ENCODE measurements at regions not wholly inside any gene's neighbourhood (a gene's known extent, or its start where the extent isn't known, plus 50 kb on each side); places are given as distances from the start of the nearest gene placed in this dataset.

DNA sequence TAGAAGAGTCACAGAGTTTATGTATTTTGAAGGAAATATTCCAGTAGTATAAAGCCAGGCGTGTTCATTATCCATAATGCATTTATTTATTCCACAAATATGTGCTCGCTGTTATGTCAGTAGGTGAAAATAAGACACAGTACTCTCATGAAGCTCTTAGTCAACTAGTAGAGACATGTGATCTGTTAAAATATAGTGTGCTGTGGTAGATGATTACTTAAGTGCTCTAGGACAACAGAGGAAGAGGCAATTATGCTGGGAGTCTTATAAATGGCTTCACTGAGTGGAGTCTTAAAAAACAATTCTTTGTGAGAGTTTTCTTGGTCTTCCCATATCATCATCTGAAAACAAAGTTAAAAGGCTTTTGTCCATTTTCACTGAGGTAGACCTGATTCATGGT lies 457.3 kb downstream of the XIRP2 start:
- ChIA-PET CTCF (ENCODE audit: unreplicated experiment) (no interaction called here), POLR2A (interaction anchor here (0.9 kb wide), 1 partner anchor 43 kb away, joined by 3 read pairs; no protein-coding TSS in a partner anchor)
- TF ChIP-seq, protein P1, sequence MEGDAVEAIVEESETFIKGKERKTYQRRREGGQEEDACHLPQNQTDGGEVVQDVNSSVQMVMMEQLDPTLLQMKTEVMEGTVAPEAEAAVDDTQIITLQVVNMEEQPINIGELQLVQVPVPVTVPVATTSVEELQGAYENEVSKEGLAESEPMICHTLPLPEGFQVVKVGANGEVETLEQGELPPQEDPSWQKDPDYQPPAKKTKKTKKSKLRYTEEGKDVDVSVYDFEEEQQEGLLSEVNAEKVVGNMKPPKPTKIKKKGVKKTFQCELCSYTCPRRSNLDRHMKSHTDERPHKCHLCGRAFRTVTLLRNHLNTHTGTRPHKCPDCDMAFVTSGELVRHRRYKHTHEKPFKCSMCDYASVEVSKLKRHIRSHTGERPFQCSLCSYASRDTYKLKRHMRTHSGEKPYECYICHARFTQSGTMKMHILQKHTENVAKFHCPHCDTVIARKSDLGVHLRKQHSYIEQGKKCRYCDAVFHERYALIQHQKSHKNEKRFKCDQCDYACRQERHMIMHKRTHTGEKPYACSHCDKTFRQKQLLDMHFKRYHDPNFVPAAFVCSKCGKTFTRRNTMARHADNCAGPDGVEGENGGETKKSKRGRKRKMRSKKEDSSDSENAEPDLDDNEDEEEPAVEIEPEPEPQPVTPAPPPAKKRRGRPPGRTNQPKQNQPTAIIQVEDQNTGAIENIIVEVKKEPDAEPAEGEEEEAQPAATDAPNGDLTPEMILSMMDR (conservative IDR thresholded peaks at IDR 0.05; ENCODE audit: low read length): no peak
- no peak for TF ChIP-seq EZH2phosphoT487 (IDR thresholded peaks at IDR 0.05; ENCODE audit: borderline replicate concordance, low read depth, low read length)

DNA sequence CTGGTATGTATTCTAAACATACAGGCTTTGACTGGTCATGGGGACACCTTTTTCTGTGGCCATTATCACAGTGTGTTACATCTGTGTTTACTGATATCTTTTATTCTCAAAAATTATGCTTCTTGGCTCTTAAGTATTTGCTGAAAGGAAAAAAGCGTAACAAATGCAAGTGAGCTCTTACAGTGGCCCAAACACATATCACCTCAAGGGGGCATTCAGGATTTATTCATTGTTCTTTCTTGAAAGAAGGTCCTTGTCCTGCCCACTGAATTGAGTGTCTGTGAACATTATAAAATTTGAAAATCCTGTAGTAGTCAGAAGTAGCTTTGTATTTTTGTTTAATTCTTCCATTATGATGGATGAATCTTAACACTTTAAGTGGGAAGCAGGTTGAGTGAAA lies 454.5 kb downstream of the XIRP2 start:
- Histone ChIP-seq H3K4me1 (ENCODE audit: insufficient read depth, low read length, poor library complexity, severe bottlenecking) (no peaks in the 10 kb centered on the region), H3K27ac (ENCODE audit: low read depth, low read length, poor library complexity, severe bottlenecking) (no peak overlapping the region), H2AFZ (ENCODE audit: low read length) (no peak overlapping the region), H3K4me3 (ENCODE audit: low read depth, low read length, poor library complexity, severe bottlenecking) (no peak overlapping the region), H3K9me2 (ENCODE audit: insufficient read depth, low read length) (no peaks in the 10 kb centered on the region), H3K79me2 (ENCODE audit: insufficient read depth, low read depth, low read length) (no peaks in the 10 kb centered on the region), H3K4me2 (ENCODE audit: low read length) (no peak overlapping the region), H3K9me3 (ENCODE audit: low read length) (no peaks in the 10 kb centered on the region), H4K20me1 (ENCODE audit: insufficient read depth, low read length) (no peaks in the 10 kb centered on the region), H3K36me3 (ENCODE audit: insufficient read depth, low read length) (no peaks in the 10 kb centered on the region)
- no TSS peak for BruUV-seq (replicated peaks)
- intact Hi-C loops (cut with micrococcal nuclease; ENCODE audit: unreplicated experiment): no loop called here
- DNase-seq (ENCODE audit: low spot score): no peak
- POLR2A ChIA-PET: interaction anchor here (0.7 kb wide), 1 partner anchor 454 kb away, joined by 3 read pairs; the partner anchor contains the start of gene XIRP2
- CTCF ChIA-PET (ENCODE audit: unreplicated experiment): no interaction called here
- TF ChIP-seq EZH2phosphoT487 (IDR thresholded peaks at IDR 0.05; ENCODE audit: borderline replicate concordance, low read depth, low read length): no peak
- TF ChIP-seq, protein P1 (conservative IDR thresholded peaks at IDR 0.05; ENCODE audit: low read length): peak; percentile 31

More for the DNA sequence above, 457.3 kb downstream of the XIRP2 start:
- Histone ChIP-seq H2AFZ (ENCODE audit: low read length) (no peak overlapping the region), H3K9me2 (ENCODE audit: insufficient read depth, low read length) (no peaks in the 10 kb centered on the region), H3K4me3 (ENCODE audit: low read depth, low read length, poor library complexity, severe bottlenecking) (no peak overlapping the region), H4K20me1 (ENCODE audit: insufficient read depth, low read length) (no peaks in the 10 kb centered on the region), H3K4me2 (ENCODE audit: low read length) (no peak overlapping the region), H3K27ac (ENCODE audit: low read depth, low read length, poor library complexity, severe bottlenecking) (no peak overlapping the region), H3K4me1 (ENCODE audit: insufficient read depth, low read length, poor library complexity, severe bottlenecking) (no peaks in the 10 kb centered on the region), H3K79me2 (ENCODE audit: insufficient read depth, low read depth, low read length) (no peaks in the 10 kb centered on the region), H3K36me3 (ENCODE audit: insufficient read depth, low read length) (no peaks in the 10 kb centered on the region), H3K9me3 (ENCODE audit: low read length) (no peaks in the 10 kb centered on the region)
- DNase-seq (ENCODE audit: low spot score): no peak
- no TSS peak for BruUV-seq (replicated peaks)
- intact Hi-C loops (cut with micrococcal nuclease; ENCODE audit: unreplicated experiment): no loop called here

DNA sequence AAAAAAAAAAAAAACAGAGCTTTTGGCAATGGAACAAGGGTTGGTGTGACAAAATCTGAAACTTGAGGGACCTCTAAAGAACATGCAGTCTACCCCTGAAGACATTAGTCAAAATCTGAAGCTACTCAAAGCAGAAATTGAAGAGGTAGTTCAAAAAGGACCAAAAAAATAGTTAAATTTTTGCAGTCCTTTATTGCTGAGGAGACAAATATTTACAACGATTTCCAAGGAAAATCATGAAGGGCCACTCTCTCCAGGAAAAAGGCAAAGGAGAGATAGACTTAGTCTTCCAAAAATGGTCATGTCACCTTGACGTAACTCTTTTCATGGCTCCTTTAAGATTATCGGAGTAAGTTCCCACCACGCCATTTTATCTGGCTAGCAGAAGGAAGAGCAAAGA lies 452.0 kb downstream of the XIRP2 start:
- intact Hi-C loops (cut with micrococcal nuclease; ENCODE audit: unreplicated experiment): no loop called here
- Histone ChIP-seq H3K36me3 (ENCODE audit: insufficient read depth, low read length) (no peaks in the 10 kb centered on the region), H2AFZ (ENCODE audit: low read length) (no peak overlapping the region), H3K4me3 (ENCODE audit: low read depth, low read length, poor library complexity, severe bottlenecking) (no peak overlapping the region), H3K9me2 (ENCODE audit: insufficient read depth, low read length) (no peaks in the 10 kb centered on the region), H3K79me2 (ENCODE audit: insufficient read depth, low read depth, low read length) (no peaks in the 10 kb centered on the region), H3K9me3 (ENCODE audit: low read length) (no peaks in the 10 kb centered on the region), H4K20me1 (ENCODE audit: insufficient read depth, low read length) (no peaks in the 10 kb centered on the region), H3K27ac (ENCODE audit: low read depth, low read length, poor library complexity, severe bottlenecking) (no peak overlapping the region), H3K4me2 (ENCODE audit: low read length) (no peak overlapping the region), H3K4me1 (ENCODE audit: insufficient read depth, low read length, poor library complexity, severe bottlenecking) (no peaks in the 10 kb centered on the region)
- CTCF ChIA-PET (ENCODE audit: unreplicated experiment): no interaction called here
- POLR2A ChIA-PET: no interaction called here
- no peak for DNase-seq (ENCODE audit: low spot score)
- no peak for TF ChIP-seq EZH2phosphoT487 (IDR thresholded peaks at IDR 0.05; ENCODE audit: borderline replicate concordance, low read depth, low read length)
- BruUV-seq (replicated peaks): no TSS peak
